Mesenchymal stem cell (in vitro differentiated cells and primary cell): ENCODE measurements at regions not wholly inside any gene's neighbourhood (a gene's known extent, or its start where the extent isn't known, plus 50 kb on each side); places are given as distances from the start of the nearest gene placed in this dataset.

Source experiments
- DNase-seq: peaks from one replicate; pipeline ENCODE4 v3.0.0-alpha.2; 2013
- H2AFZ ChIP-seq: one replicate; pipeline ENCODE4 v1.6.1; 2013; ENCODE audit warnings: low read depth, mild to moderate bottlenecking, control low read depth, inconsistent platforms, low read length, moderate library complexity
- H2AK5ac ChIP-seq: 2 replicates; pipeline ENCODE4 v1.6.1; 2013; ENCODE audit warnings: low read length, moderate library complexity, mild to moderate bottlenecking, inconsistent platforms; ENCODE audit not compliant: severe bottlenecking
- H2BK120ac ChIP-seq: one replicate; pipeline ENCODE4 v1.6.1; 2013; ENCODE audit warnings: low read depth, mild to moderate bottlenecking, inconsistent platforms, low read length, moderate library complexity
- H2BK12ac ChIP-seq, 2 experiments: one replicate each; pipeline ENCODE4 v1.6.1; 2013; ENCODE audit warnings: inconsistent platforms in 2 of 2, low read length in 2 of 2, mild to moderate bottlenecking in 2 of 2, moderate library complexity in 2 of 2, control low read depth in 1 of 2
- H2BK15ac ChIP-seq: one replicate; pipeline ENCODE4 v1.6.1; 2013; ENCODE audit warnings: mild to moderate bottlenecking, low read depth, inconsistent platforms; ENCODE audit not compliant: poor library complexity, severe bottlenecking
- H2BK5ac ChIP-seq: 2 replicates; pipeline ENCODE4 v1.6.1; 2013; ENCODE audit warnings: low read depth, mild to moderate bottlenecking, low read length, control low read depth, inconsistent platforms; ENCODE audit not compliant: poor library complexity, severe bottlenecking
- H3K14ac ChIP-seq, 2 experiments: one replicate each; pipeline ENCODE4 v1.6.1; 2013; ENCODE audit warnings: inconsistent platforms in 2 of 2, low read length in 2 of 2, control low read depth in 1 of 2, mild to moderate bottlenecking in 1 of 2, moderate library complexity in 1 of 2
- H3K18ac ChIP-seq, 2 experiments: one replicate each; pipeline ENCODE4 v1.6.1; 2013; ENCODE audit warnings: inconsistent platforms in 2 of 2, low read length in 2 of 2, control low read depth in 1 of 2, low read depth in 1 of 2, mild to moderate bottlenecking in 1 of 2
- H3K23ac ChIP-seq, 2 experiments: one replicate each; pipeline ENCODE4 v1.6.1; 2013; ENCODE audit warnings: inconsistent platforms in 2 of 2, low read length in 2 of 2, mild to moderate bottlenecking in 2 of 2, moderate library complexity in 2 of 2, control low read depth in 1 of 2
- H3K27ac ChIP-seq: 2 replicates; pipeline ENCODE4 v1.5.1; 2013; ENCODE audit warnings: mild to moderate bottlenecking, moderate library complexity, low read length, control low read depth, inconsistent platforms; ENCODE audit not compliant: poor library complexity, severe bottlenecking
- H3K27me3 ChIP-seq, 2 experiments: 2 replicates each; pipeline versions ENCODE4 v1.6.1 to v1.7.0; 2013; ENCODE audit warnings: low read length in 2 of 2, mild to moderate bottlenecking in 2 of 2, moderate library complexity in 2 of 2, control low read depth in 1 of 2, inconsistent platforms in 1 of 2; ENCODE audit not compliant: control insufficient read depth in 1 of 2, insufficient read depth in 1 of 2
- H3K36me3 ChIP-seq, 2 experiments: 2 replicates each; pipeline versions ENCODE4 v1.6.1 to v1.7.0; 2013; ENCODE audit warnings: low read length in 2 of 2, control low read depth in 1 of 2, inconsistent platforms in 1 of 2, low read depth in 1 of 2, mild to moderate bottlenecking in 1 of 2; ENCODE audit not compliant: insufficient read depth in 2 of 2, control insufficient read depth in 1 of 2
- H3K4ac ChIP-seq, 2 experiments: one replicate each; pipeline ENCODE4 v1.6.1; 2013; ENCODE audit warnings: inconsistent platforms in 2 of 2, low read length in 2 of 2, mild to moderate bottlenecking in 2 of 2, moderate library complexity in 2 of 2, control low read depth in 1 of 2, low read depth in 1 of 2
- H3K4me1 ChIP-seq: 2 replicates; pipeline ENCODE4 v1.6.1; 2013; ENCODE audit warnings: low read depth, low read length, control low read depth; ENCODE audit not compliant: control insufficient read depth, insufficient read depth
- H3K4me2 ChIP-seq: 2 replicates; pipeline ENCODE4 v1.6.1; 2013; ENCODE audit warnings: low read length, mild to moderate bottlenecking, inconsistent platforms; ENCODE audit not compliant: poor library complexity, severe bottlenecking
- H3K4me3 ChIP-seq, 2 experiments: 2 replicates each; pipeline versions ENCODE4 v1.5.1 to v1.7.0; 2013; ENCODE audit warnings: low read length in 2 of 2, mild to moderate bottlenecking in 2 of 2, control low read depth in 1 of 2, low read depth in 1 of 2; ENCODE audit not compliant: insufficient read depth in 1 of 2
- H3K79me1 ChIP-seq: replicated peaks from 2 replicates; pipeline ENCODE4 v1.6.1; 2013; ENCODE audit warnings: mild to moderate bottlenecking, control low read depth, low read length, inconsistent platforms; ENCODE audit not compliant: poor library complexity, severe bottlenecking
- H3K9ac ChIP-seq: 2 replicates; pipeline ENCODE4 v1.7.0; 2013; ENCODE audit warnings: mild to moderate bottlenecking, low read length, moderate library complexity
- H3K9me3 ChIP-seq: 2 replicates; pipeline ENCODE4 v1.7.0; 2013; ENCODE audit warnings: mild to moderate bottlenecking, low read length; ENCODE audit not compliant: control insufficient read depth
- H4K8ac ChIP-seq: one replicate; pipeline ENCODE4 v1.6.1; 2013; ENCODE audit warnings: inconsistent platforms, mild to moderate bottlenecking, low read length, moderate library complexity
- H4K91ac ChIP-seq: one replicate; pipeline ENCODE4 v1.6.1; 2013; ENCODE audit warnings: mild to moderate bottlenecking, low read length, inconsistent platforms
- WGBS: methylation state at CpG from one replicate; pipeline ENCODE4 v1.1.7; 2013; ENCODE audit warnings: mixed read lengths; 5-methylcytosine and 5-hydroxymethylcytosine counted together

DNA sequence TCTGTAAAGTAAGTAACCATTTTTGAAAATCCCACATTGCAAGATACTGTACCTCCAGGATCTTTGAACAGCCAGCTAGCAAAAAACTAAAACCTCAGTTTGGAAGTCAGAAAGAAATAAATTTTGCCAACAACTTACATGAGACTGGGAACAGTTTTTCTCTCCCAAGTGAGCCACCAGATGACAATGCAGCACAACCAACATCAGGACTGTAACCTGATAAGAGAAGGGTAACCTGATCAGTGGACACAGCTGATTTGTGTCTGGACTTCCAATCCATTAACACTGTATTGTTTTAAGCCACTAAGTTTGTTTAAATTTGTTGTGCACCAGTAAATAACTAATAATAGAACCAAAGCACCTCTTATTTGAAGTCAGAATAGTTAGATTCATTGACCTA is 923.3 kb downstream of the FAT4 start:
- H3K27me3 ChIP-seq, result no peaks in the 10 kb centered on the region
- DNase-seq, result no peak
- no peak overlapping the region for H3K9ac ChIP-seq
- no peak overlapping the region for H2AFZ ChIP-seq
- H3K4me1 ChIP-seq, result no peaks in the 10 kb centered on the region
- H3K4ac ChIP-seq, result no peak overlapping the region
- H3K27ac ChIP-seq, result no peak overlapping the region
- no peak overlapping the region for H3K18ac ChIP-seq
- H4K8ac ChIP-seq, result no peak overlapping the region
- H2AK5ac ChIP-seq, result no peak overlapping the region
- no peaks in the 10 kb centered on the region for H3K79me1 ChIP-seq
- no peak overlapping the region for H3K4me3 ChIP-seq
- H2BK120ac ChIP-seq, result no peak overlapping the region
- no peak overlapping the region for H3K14ac ChIP-seq
- no peaks in the 10 kb centered on the region for H3K36me3 ChIP-seq
- H3K9me3 ChIP-seq, result peaks cover 26% of the 10 kb centered on the region
- no peak overlapping the region for H3K4me2 ChIP-seq
- H2BK12ac ChIP-seq, result no peak overlapping the region
- no peak overlapping the region for H3K23ac ChIP-seq
- H4K91ac ChIP-seq, result no peak overlapping the region
- no peak overlapping the region for H2BK15ac ChIP-seq
- H2BK5ac ChIP-seq, result no peak overlapping the region

DNA sequence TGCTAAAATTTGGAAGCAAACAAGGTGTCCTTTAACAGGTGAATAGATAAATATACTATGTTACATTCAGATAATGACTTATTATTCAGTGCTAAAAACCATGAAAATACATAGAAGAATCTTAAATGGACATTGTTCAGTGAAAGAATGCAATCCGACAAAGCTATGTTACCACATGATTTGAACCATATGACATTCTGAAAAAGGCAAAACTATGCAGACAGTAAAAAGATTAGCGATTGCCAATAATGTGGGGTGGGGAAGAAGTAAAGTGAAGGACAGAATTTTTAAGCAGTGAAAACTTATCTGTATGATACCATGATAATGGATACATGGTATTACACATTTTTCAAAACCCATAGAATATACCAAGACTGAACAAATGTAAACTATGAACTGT is 926.9 kb downstream of the FAT4 start:
- Histone ChIP-seq H2AK5ac (no peak overlapping the region), H3K27ac (no peak overlapping the region), H2BK120ac (no peak overlapping the region), H3K18ac (no peak overlapping the region), H2BK15ac (no peak overlapping the region), H4K8ac (no peak overlapping the region), H3K23ac (no peak overlapping the region), H3K4me2 (no peak overlapping the region), H2BK12ac (no peak overlapping the region), H4K91ac (no peak overlapping the region), H3K4me1 (no peaks in the 10 kb centered on the region), H3K9me3 (peaks cover 4% of the 10 kb centered on the region), H3K4me3 (no peak overlapping the region), H2BK5ac (no peak overlapping the region), H3K14ac (no peak overlapping the region), H3K4ac (no peak overlapping the region), H3K27me3 (no peaks in the 10 kb centered on the region), H3K36me3 (no peaks in the 10 kb centered on the region), H3K79me1 (no peaks in the 10 kb centered on the region), H3K9ac (no peak overlapping the region), H2AFZ (no peak overlapping the region)
- no peak for DNase-seq
- 88% methylated on average over 1 of the region's 2 CpGs for WGBS

DNA sequence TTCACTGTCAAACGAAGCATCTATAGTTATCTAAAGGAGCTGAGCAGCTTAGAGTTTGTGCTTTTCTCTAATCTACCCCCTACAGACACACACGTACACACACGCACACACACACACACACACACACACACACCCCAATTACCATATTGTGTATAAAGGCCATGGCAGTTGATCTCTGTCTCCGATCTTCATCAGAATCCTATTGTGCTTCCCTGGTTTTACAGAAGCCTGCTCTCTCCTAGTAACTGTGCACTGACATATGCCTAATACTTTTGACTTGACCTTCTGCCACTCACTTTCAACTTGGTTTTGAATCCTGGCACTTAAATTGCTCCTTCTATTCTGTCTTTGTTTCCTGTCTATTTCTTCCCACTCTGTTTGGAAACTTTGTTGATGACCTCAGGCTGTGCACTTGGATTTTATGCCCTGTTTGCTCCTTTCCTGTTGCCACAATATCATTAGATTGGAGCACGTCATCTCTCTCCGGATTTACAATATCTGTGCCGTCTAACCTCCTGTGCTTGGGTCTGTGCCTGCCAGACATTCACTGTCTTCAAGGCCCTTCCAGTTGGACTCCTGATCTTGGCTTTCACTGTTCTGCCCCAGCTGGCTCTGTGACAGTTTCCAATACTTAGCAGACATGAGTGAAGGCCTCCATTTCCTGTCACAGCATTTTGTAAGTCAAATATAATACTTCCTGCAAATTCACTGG is 928.1 kb downstream of the FAT4 start:
- Histone ChIP-seq H3K9me3 (peaks cover under 1% of the 10 kb centered on the region), H4K91ac (no peak overlapping the region), H3K36me3 (no peaks in the 10 kb centered on the region), H3K79me1 (no peaks in the 10 kb centered on the region), H2AFZ (peak overlapping the region; percentile 3), H3K9ac (peak overlapping the region; percentile 31), H3K23ac (no peak overlapping the region), H2BK5ac (no peak overlapping the region), H4K8ac (no peak overlapping the region), H2BK12ac (peak overlapping the region in 1 of 2 experiments; percentile 1), H3K4ac (no peak overlapping the region), H3K4me1 (no peaks in the 10 kb centered on the region), H2AK5ac (no peak overlapping the region), H3K14ac (no peak overlapping the region), H3K4me3 (no peak overlapping the region), H3K27ac (no peak overlapping the region), H3K4me2 (no peak overlapping the region), H2BK15ac (no peak overlapping the region), H3K18ac (no peak overlapping the region), H2BK120ac (no peak overlapping the region), H3K27me3 (no peaks in the 10 kb centered on the region)
- DNase-seq, result no peak
- WGBS, result 77% methylated on average over 7 of the region's 7 CpGs

DNA sequence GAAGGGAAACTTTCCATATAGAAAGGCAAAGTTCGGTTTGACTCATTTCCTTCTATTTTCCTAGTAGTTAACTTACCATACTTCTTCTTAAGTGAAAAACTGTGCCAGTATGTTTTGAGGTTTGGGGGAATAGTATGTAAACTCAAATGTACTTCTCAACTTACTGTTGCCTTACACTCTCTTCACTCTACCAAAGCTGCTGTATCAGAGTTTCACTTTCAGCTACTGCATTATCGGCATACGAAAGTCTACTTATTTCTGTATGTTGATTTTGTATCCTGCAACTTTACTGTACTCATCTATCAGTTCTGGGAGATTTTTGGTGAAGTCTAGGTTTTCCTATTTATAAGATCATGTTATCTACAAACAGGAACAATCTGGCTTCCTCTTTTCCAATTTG is 932.7 kb downstream of the FAT4 start:
- Histone ChIP-seq H2AK5ac (no peak overlapping the region), H4K8ac (no peak overlapping the region), H2BK15ac (no peak overlapping the region), H3K4me3 (no peak overlapping the region), H3K36me3 (no peaks in the 10 kb centered on the region), H3K23ac (no peak overlapping the region), H3K9ac (no peak overlapping the region), H3K27me3 (no peaks in the 10 kb centered on the region), H3K9me3 (no peaks in the 10 kb centered on the region), H3K27ac (no peak overlapping the region), H3K18ac (no peak overlapping the region), H3K79me1 (no peaks in the 10 kb centered on the region), H2BK120ac (no peak overlapping the region), H3K4ac (no peak overlapping the region), H2BK5ac (no peak overlapping the region), H2BK12ac (no peak overlapping the region), H3K14ac (no peak overlapping the region), H4K91ac (no peak overlapping the region), H3K4me2 (no peak overlapping the region), H3K4me1 (no peaks in the 10 kb centered on the region), H2AFZ (no peak overlapping the region)
- WGBS, result no CpG with 5 or more reads among the region's 3 CpGs
- DNase-seq, result no peak
